Loucy (cell line): ENCODE measurements at regions not wholly inside any gene's neighbourhood (a gene's known extent, or its start where the extent isn't known, plus 50 kb on each side); places are given as distances from the start of the nearest gene placed in this dataset.

Experiments used
- H2AFZ ChIP-seq: fragments of 200-600 bp; sonication (generic); 2 replicates; pipeline ENCODE4 v1.6.0; 2016; ENCODE audit warnings: antibody characterized with exemption, mild to moderate bottlenecking, low read length, moderate library complexity
- H3F3A ChIP-seq: fragments of 200-600 bp; 2 replicates; pipeline ENCODE4 v1.6.0; 2016; ENCODE audit warnings: antibody characterized with exemption, low read depth, mild to moderate bottlenecking
- H3K27me3 ChIP-seq: fragments of 200-600 bp; sonication (generic); 2 replicates; pipeline ENCODE4 v1.6.1; 2014; ENCODE audit warnings: low read length, mild to moderate bottlenecking; ENCODE audit not compliant: insufficient read depth, poor library complexity, severe bottlenecking
- H3K36me3 ChIP-seq: fragments of 200-600 bp; sonication (generic); 2 replicates; pipeline ENCODE4 v1.6.1; 2016; ENCODE audit warnings: low read length; ENCODE audit not compliant: insufficient read depth
- H3K4me1 ChIP-seq: fragments of 200-600 bp; sonication (generic); 2 replicates; pipeline ENCODE4 v1.5.1; 2014; ENCODE audit warnings: low read length, mild to moderate bottlenecking; ENCODE audit not compliant: insufficient read depth, poor library complexity, severe bottlenecking
- H3K4me2 ChIP-seq: fragments of 200-600 bp; sonication (generic); 2 replicates; pipeline ENCODE4 v1.6.0; 2014; ENCODE audit warnings: antibody characterized with exemption, low read length, low read depth, mild to moderate bottlenecking; ENCODE audit not compliant: poor library complexity, severe bottlenecking
- H3K4me3 ChIP-seq: fragments of 200-600 bp; sonication (generic); 2 replicates; pipeline ENCODE4 v1.5.1; 2014; ENCODE audit warnings: low read length, mild to moderate bottlenecking, mixed read lengths; ENCODE audit not compliant: poor library complexity, severe bottlenecking
- H3K79me2 ChIP-seq: fragments of 200-600 bp; sonication (generic); 2 replicates; pipeline ENCODE4 v1.6.1; 2014; ENCODE audit warnings: low read length; ENCODE audit not compliant: insufficient read depth
- H3K9ac ChIP-seq: fragments of 200-600 bp; sonication (generic); 2 replicates; pipeline ENCODE4 v1.6.0; 2014; ENCODE audit warnings: mild to moderate bottlenecking, low read depth, low read length, moderate library complexity; ENCODE audit not compliant: poor library complexity, severe bottlenecking
- H3K9me2 ChIP-seq: fragments of 200-600 bp; sonication (generic); replicated peaks from 2 replicates; pipeline ENCODE4 v1.6.1; 2016; ENCODE audit warnings: low read depth, low read length, mixed read lengths
- H3K9me3 ChIP-seq: fragments of 200-600 bp; sonication (generic); 2 replicates; pipeline ENCODE4 v1.6.1; 2014; ENCODE audit warnings: mild to moderate bottlenecking, antibody characterized with exemption, low read length, low read depth; ENCODE audit not compliant: insufficient read depth
- H4K20me1 ChIP-seq: fragments of 200-600 bp; sonication (generic); 2 replicates; pipeline ENCODE4 v1.6.0; 2014; ENCODE audit warnings: antibody characterized with exemption, low read length, mild to moderate bottlenecking; ENCODE audit not compliant: insufficient read depth, poor library complexity, severe bottlenecking
- EZH2phosphoT487 ChIP-seq: fragments of 200-600 bp; IDR thresholded peaks from 2 replicates; pipeline ENCODE4 v1.6.1; 2018; ENCODE audit warnings: antibody characterized with exemption, mild to moderate bottlenecking, moderate library complexity, borderline replicate concordance
- TF ChIP-seq, protein P1 (sequence below): fragments of 200-600 bp; sonication (generic); conservative IDR thresholded peaks from 2 replicates; pipeline ENCODE4 v1.5.1; 2014; ENCODE audit warnings: mild to moderate bottlenecking, antibody characterized with exemption, low read length

DNA sequence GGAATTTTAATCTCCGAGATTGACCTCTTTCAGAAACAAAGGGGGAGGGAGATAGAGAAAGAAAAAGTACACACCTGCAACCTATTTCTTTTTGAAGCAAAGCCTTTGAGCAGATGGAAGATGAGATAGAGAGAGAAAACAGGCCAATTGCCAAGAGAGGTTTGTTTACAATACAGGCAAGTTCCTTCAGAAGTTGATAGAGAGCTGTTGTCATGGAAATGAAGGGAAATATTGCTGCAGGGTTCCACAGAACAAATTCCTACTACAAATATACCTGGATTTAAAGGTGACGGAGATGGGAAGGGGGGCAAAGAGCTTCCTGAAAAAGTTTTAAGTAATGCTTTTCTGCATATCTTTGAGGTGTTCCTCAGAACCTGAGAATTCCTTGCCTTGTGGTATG, 388.4 kb downstream of the NDFIP2 start:
- no peak overlapping the region for H3K4me3 ChIP-seq
- H4K20me1 ChIP-seq: no peaks in the 10 kb centered on the region
- no peaks in the 10 kb centered on the region for H3K36me3 ChIP-seq
- peak overlapping the region; percentile 12 for H3K4me2 ChIP-seq
- no peaks in the 10 kb centered on the region for H3K9me3 ChIP-seq
- no peak overlapping the region for H3K9ac ChIP-seq
- peaks cover 5% of the 10 kb centered on the region; the same call in 1 of the 2 replicates for H3F3A ChIP-seq
- no peaks in the 10 kb centered on the region for H3K27me3 ChIP-seq
- no peaks in the 10 kb centered on the region for H3K9me2 ChIP-seq
- H3K79me2 ChIP-seq: no peaks in the 10 kb centered on the region
- peaks cover 52% of the 10 kb centered on the region for H3K4me1 ChIP-seq
- H2AFZ ChIP-seq: peak overlapping the region; percentile 9; the same call in 1 of the 2 replicates
- TF ChIP-seq, protein P1, sequence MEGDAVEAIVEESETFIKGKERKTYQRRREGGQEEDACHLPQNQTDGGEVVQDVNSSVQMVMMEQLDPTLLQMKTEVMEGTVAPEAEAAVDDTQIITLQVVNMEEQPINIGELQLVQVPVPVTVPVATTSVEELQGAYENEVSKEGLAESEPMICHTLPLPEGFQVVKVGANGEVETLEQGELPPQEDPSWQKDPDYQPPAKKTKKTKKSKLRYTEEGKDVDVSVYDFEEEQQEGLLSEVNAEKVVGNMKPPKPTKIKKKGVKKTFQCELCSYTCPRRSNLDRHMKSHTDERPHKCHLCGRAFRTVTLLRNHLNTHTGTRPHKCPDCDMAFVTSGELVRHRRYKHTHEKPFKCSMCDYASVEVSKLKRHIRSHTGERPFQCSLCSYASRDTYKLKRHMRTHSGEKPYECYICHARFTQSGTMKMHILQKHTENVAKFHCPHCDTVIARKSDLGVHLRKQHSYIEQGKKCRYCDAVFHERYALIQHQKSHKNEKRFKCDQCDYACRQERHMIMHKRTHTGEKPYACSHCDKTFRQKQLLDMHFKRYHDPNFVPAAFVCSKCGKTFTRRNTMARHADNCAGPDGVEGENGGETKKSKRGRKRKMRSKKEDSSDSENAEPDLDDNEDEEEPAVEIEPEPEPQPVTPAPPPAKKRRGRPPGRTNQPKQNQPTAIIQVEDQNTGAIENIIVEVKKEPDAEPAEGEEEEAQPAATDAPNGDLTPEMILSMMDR: no peak
- no peak for TF ChIP-seq EZH2phosphoT487

DNA sequence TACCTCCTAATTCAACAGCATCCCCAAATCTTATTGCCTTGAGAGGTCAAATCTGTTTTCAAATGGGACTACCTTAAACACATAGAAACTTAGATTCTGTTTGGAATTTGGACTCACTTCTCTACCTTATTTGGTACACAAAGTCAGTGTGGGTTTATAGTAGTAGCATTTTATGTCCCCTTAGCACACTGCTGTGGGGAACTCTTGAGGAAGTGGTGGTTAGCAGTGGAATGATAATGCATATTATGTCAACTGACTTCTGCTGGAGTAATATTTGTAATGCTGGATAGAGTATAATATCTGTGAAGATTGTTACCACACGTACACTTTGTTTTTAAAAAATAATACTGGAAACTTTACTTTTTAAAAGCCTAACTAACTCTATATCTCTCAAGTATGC, 386.3 kb downstream of the NDFIP2 start:
- Histone ChIP-seq H3K36me3 (no peaks in the 10 kb centered on the region), H3K4me3 (peak overlapping the region; percentile 59), H3F3A (peaks cover 5% of the 10 kb centered on the region; the same call in 1 of the 2 replicates), H3K27me3 (no peaks in the 10 kb centered on the region), H3K4me1 (peaks cover 48% of the 10 kb centered on the region), H3K9me3 (no peaks in the 10 kb centered on the region), H3K9ac (peak overlapping the region; percentile 58), H4K20me1 (no peaks in the 10 kb centered on the region), H3K9me2 (no peaks in the 10 kb centered on the region), H3K79me2 (no peaks in the 10 kb centered on the region), H3K4me2 (peak overlapping the region; percentile 81), H2AFZ (peak overlapping the region; percentile 78)
- no peak for TF ChIP-seq EZH2phosphoT487
- TF ChIP-seq, protein P1: no peak

DNA sequence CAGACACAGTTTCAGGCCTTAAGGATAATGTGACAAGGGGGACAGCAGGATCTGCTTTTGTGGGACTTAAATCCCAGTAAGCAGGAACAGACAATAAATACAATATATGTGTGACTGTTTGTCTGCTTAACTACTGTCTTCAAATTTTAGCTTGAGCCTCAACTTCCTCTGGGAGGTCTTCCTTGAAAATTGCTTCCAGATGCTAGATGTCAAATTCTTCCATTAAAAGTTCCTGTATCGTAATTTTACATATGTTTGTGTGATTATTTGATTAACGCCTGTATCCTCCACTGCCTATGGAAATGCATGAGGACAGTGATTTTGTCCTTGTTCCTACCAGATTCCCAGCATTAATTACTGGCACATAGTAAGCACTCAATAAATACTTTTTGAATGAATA, 385.5 kb downstream of the NDFIP2 start:
- no peaks in the 10 kb centered on the region for H3K36me3 ChIP-seq
- H3K9me2 ChIP-seq: no peaks in the 10 kb centered on the region
- peaks cover 5% of the 10 kb centered on the region; the same call in 1 of the 2 replicates for H3F3A ChIP-seq
- H3K4me3 ChIP-seq: peak overlapping the region; percentile 59
- H2AFZ ChIP-seq: peak overlapping the region; percentile 13; the same call in 1 of the 2 replicates
- peaks cover 48% of the 10 kb centered on the region for H3K4me1 ChIP-seq
- H3K9me3 ChIP-seq: no peaks in the 10 kb centered on the region
- no peaks in the 10 kb centered on the region for H3K27me3 ChIP-seq
- no peaks in the 10 kb centered on the region for H3K79me2 ChIP-seq
- H3K9ac ChIP-seq: peak overlapping the region; percentile 58
- no peaks in the 10 kb centered on the region for H4K20me1 ChIP-seq
- TF ChIP-seq EZH2phosphoT487: no peak
- TF ChIP-seq, protein P1: no peak
- H3K4me2 ChIP-seq: peak overlapping the region; percentile 81
